Progenitor cell of endocrine pancreas (in vitro differentiated cells): ENCODE measurements at regions not wholly inside any gene's neighbourhood (a gene's known extent, or its start where the extent isn't known, plus 50 kb on each side); places are given as distances from the start of the nearest gene placed in this dataset.

Source experiments
- DNase-seq: peaks from one replicate; pipeline ENCODE4 v3.0.0; 2021; ENCODE audit warnings: low spot score; ENCODE audit not compliant: unreplicated experiment
- H3K27ac Mint-ChIP-seq: 2 replicates; pipeline ENCODE4 v1.8.0; 2021; ENCODE audit warnings: mild to moderate bottlenecking, moderate library complexity, mixed read lengths
- H3K27me3 Mint-ChIP-seq: 2 replicates; pipeline ENCODE4 v1.8.0; 2021; ENCODE audit warnings: mixed read lengths
- H3K36me3 Mint-ChIP-seq: 2 replicates; pipeline ENCODE4 v1.8.0; 2022; ENCODE audit warnings: mixed read lengths; ENCODE audit not compliant: insufficient read depth
- H3K4me1 Mint-ChIP-seq: 2 replicates; pipeline ENCODE4 v1.8.0; 2021; ENCODE audit warnings: low read depth, mixed read lengths
- H3K4me3 Mint-ChIP-seq: 2 replicates; pipeline ENCODE4 v1.8.0; 2021; ENCODE audit warnings: low read depth, mild to moderate bottlenecking, moderate library complexity, mixed read lengths
- H3K9me3 Mint-ChIP-seq: 2 replicates; pipeline ENCODE4 v1.8.0; 2021; ENCODE audit warnings: low read depth, mixed read lengths
- CTCF ChIP-seq: fragments of 200-600 bp; sonication (generic); IDR thresholded peaks from one replicate; pipeline ENCODE4 v1.5.0; 2021; ENCODE audit warnings: antibody characterized with exemption, mild to moderate bottlenecking; ENCODE audit not compliant: unreplicated experiment

- Mint-ChIP-seq H3K9me3 (peaks cover 4% of the 10 kb centered on the region), H3K4me1 (no peaks in the 10 kb centered on the region), H3K27ac (no peak overlapping the region), H3K4me3 (no peak overlapping the region), H3K27me3 (peaks cover 3% of the 10 kb centered on the region), H3K36me3 (no peaks in the 10 kb centered on the region)
- DNase-seq = no peak
- TF ChIP-seq CTCF = no peak
These were observed 335.7 kb upstream of the PLET1 start for GRCh38 chr11:112596324-112596723.

- Mint-ChIP-seq H3K27ac (no peak overlapping the region), H3K4me1 (no peaks in the 10 kb centered on the region), H3K36me3 (no peaks in the 10 kb centered on the region), H3K9me3 (peaks cover 4% of the 10 kb centered on the region), H3K4me3 (no peak overlapping the region), H3K27me3 (peaks cover 8% of the 10 kb centered on the region)
- no peak for TF ChIP-seq CTCF
- DNase-seq = no peak
These were observed 336.7 kb upstream of the PLET1 start for GRCh38 chr11:112597286-112597790.

GRCh38 chr11:112599265-112599664 lies 338.6 kb upstream of the PLET1 start:
- no peaks in the 10 kb centered on the region for H3K4me1 Mint-ChIP-seq
- peaks cover 4% of the 10 kb centered on the region for H3K9me3 Mint-ChIP-seq
- H3K36me3 Mint-ChIP-seq = no peaks in the 10 kb centered on the region
- no peak for TF ChIP-seq CTCF
- H3K4me3 Mint-ChIP-seq = no peak overlapping the region
- no peak overlapping the region for H3K27ac Mint-ChIP-seq
- DNase-seq = no peak
- H3K27me3 Mint-ChIP-seq = peaks cover 9% of the 10 kb centered on the region

- peaks cover 1% of the 10 kb centered on the region for H3K9me3 Mint-ChIP-seq
- no peak for DNase-seq
- no peaks in the 10 kb centered on the region for H3K4me1 Mint-ChIP-seq
- H3K4me3 Mint-ChIP-seq = no peak overlapping the region
- no peaks in the 10 kb centered on the region for H3K36me3 Mint-ChIP-seq
- no peak overlapping the region for H3K27ac Mint-ChIP-seq
- TF ChIP-seq CTCF = no peak
- H3K27me3 Mint-ChIP-seq = peaks cover 9% of the 10 kb centered on the region
These were observed 339.3 kb upstream of the PLET1 start for GRCh38 chr11:112599856-112600533.

- Mint-ChIP-seq H3K27me3 (peaks cover 28% of the 10 kb centered on the region), H3K27ac (no peak overlapping the region), H3K4me1 (no peaks in the 10 kb centered on the region), H3K36me3 (no peaks in the 10 kb centered on the region), H3K9me3 (no peaks in the 10 kb centered on the region), H3K4me3 (no peak overlapping the region)
- no peak for TF ChIP-seq CTCF
- no peak for DNase-seq
These were observed 344.5 kb upstream of the PLET1 start for GRCh38 chr11:112605093-112605666.
